K562 (cell line): ENCODE measurements at regions not wholly inside any gene's neighbourhood (a gene's known extent, or its start where the extent isn't known, plus 50 kb on each side); places are given as distances from the start of the nearest gene placed in this dataset.

Experiments
- CHD4 ChIP-seq: fragments of 200-600 bp; sonication (generic); IDR thresholded peaks from 3 replicates; pipeline ENCODE4 v1.6.1; 2012; ENCODE audit warnings: low read depth, mild to moderate bottlenecking, mixed read lengths, low read length, inconsistent platforms; ENCODE audit not compliant: insufficient read depth, insufficient replicate concordance, poor library complexity, severe bottlenecking
- FOXJ3 ChIP-seq: sonication (generic); formaldehyde crosslinking; IDR thresholded peaks from 2 replicates; pipeline ENCODE4 v1.4.0; 2020; ENCODE audit warnings: mild to moderate bottlenecking, missing genetic modification reagents
- FOXK1 ChIP-seq: sonication (generic); formaldehyde crosslinking; IDR thresholded peaks from 2 replicates; pipeline ENCODE4 v1.8.0; 2022; ENCODE audit warnings: missing genetic modification reagents, mild to moderate bottlenecking, borderline replicate concordance
- KDM1A ChIP-seq, 2 experiments: fragments of 450-650 bp; IDR thresholded peaks; 2 replicates each; pipeline ENCODE4 v1.6.1; 2016; ENCODE audit warnings: mild to moderate bottlenecking in 2 of 2
- MYC ChIP-seq, 2 experiments: fragments of 250-450 bp in 1 of 2; sonication (Bioruptor Pico) in 1 of 2; IDR thresholded peaks; 2 replicates each; pipeline versions ENCODE4 v1.5.1 to v1.6.1; 2012 to 2021; ENCODE audit warnings: low read depth in 2 of 2, borderline replicate concordance in 1 of 2, improper control_type of control experiment in 1 of 2, low read length in 1 of 2, mild to moderate bottlenecking in 1 of 2, moderate library complexity in 1 of 2
- NFE2 ChIP-seq: IDR thresholded peaks from 2 replicates; pipeline ENCODE4 v1.6.1; 2014; ENCODE audit warnings: antibody characterized with exemption, low read depth
- RBM22 ChIP-seq: fragments of 200-400 bp; formaldehyde crosslinking; IDR thresholded peaks from 2 replicates; pipeline ENCODE4 v1.6.1; 2018; ENCODE audit warnings: low read length, low read depth; ENCODE audit not compliant: poor library complexity, severe bottlenecking

GRCh38 chr12:105840384-105840783 is 298.4 kb downstream of the NUAK1 start:
- TF ChIP-seq NFE2 (peak; percentile 18; the same call in 1 of the 2 replicates), FOXJ3 (no peak), FOXK1 (CRISPR knock-in tag) (no peak), MYC (IDR thresholded peaks at IDR 0.05; ENCODE audit: low read depth, low read length) (no peak), MYC (CRISPR knock-in tag; IDR thresholded peaks at IDR 0.05; ENCODE audit: borderline replicate concordance, low read depth) (no peak), KDM1A (IDR thresholded peaks at IDR 0.05) (no peak), RBM22 (no peak), CHD4 (no peak)
